Keratinocyte (primary cell): ENCODE measurements at regions not wholly inside any gene's neighbourhood (a gene's known extent, or its start where the extent isn't known, plus 50 kb on each side); places are given as distances from the start of the nearest gene placed in this dataset.

Experiments
- DNase-seq: peaks from one replicate; pipeline ENCODE4 v3.0.0-alpha.2; 2011; ENCODE audit warnings: low read depth, missing footprints, low spot score
- FAIRE-seq: peaks from 2 replicates; lab custom pipeline; 2011; peaks lifted over from hg19 to GRCh38; lab: Jason Lieb, UNC
- H2AFZ ChIP-seq: 2 replicates; pipeline ENCODE4 v1.6.0; 2012; ENCODE audit warnings: low read length, control low read depth, inconsistent platforms; ENCODE audit not compliant: control insufficient read depth
- H3K27ac ChIP-seq: 2 replicates; pipeline ENCODE4 v1.5.1; 2011; ENCODE audit warnings: low read length; ENCODE audit not compliant: control insufficient read depth, insufficient read depth
- H3K27me3 ChIP-seq: 3 replicates; pipeline ENCODE4 v1.6.0; 2011; ENCODE audit warnings: low read length; ENCODE audit not compliant: control insufficient read depth, insufficient read depth; ENCODE audit errors: extremely low read depth
- H3K36me3 ChIP-seq, 2 experiments: 2 replicates in 1 of 2; 3 replicates in 1 of 2; pipeline ENCODE4 v1.5.1; 2011; ENCODE audit warnings: low read length in 2 of 2, mild to moderate bottlenecking in 1 of 2; ENCODE audit not compliant: control insufficient read depth in 2 of 2, insufficient read depth in 2 of 2; ENCODE audit errors: extremely low read depth in 1 of 2
- H3K4me1 ChIP-seq: 3 replicates; pipeline ENCODE4 v1.5.1; 2011; ENCODE audit warnings: low read length; ENCODE audit not compliant: control insufficient read depth, insufficient read depth; ENCODE audit errors: extremely low read depth
- H3K4me2 ChIP-seq: 3 replicates; pipeline ENCODE4 v1.6.0; 2011; ENCODE audit warnings: low read depth, low read length; ENCODE audit not compliant: control insufficient read depth, insufficient read depth; ENCODE audit errors: extremely low read depth
- H3K4me3 ChIP-seq, 3 experiments: fragments of 200-600 bp in 1 of 3; sonication (generic) in 1 of 3; 2 replicates in 2 of 3; 3 replicates in 1 of 3; pipeline ENCODE4 v1.5.1; 2011 to 2016; ENCODE audit warnings: low read length in 3 of 3, mild to moderate bottlenecking in 3 of 3, control low read depth in 2 of 3, inconsistent platforms in 1 of 3, low read depth in 1 of 3, mixed read lengths in 1 of 3, mixed run types in 1 of 3, moderate library complexity in 1 of 3; ENCODE audit not compliant: control insufficient read depth in 2 of 3, insufficient read depth in 2 of 3; ENCODE audit errors: extremely low read depth in 1 of 3
- H3K79me2 ChIP-seq: 2 replicates; pipeline ENCODE4 v1.6.0; 2012; ENCODE audit warnings: low read length; ENCODE audit not compliant: control insufficient read depth, insufficient read depth
- H3K9ac ChIP-seq: 3 replicates; pipeline ENCODE4 v1.6.0; 2011; ENCODE audit warnings: low read length; ENCODE audit not compliant: control insufficient read depth, insufficient read depth; ENCODE audit errors: extremely low read depth
- H3K9me1 ChIP-seq: 3 replicates; pipeline ENCODE4 v1.6.0; 2011; ENCODE audit warnings: low read length; ENCODE audit not compliant: control insufficient read depth, insufficient read depth; ENCODE audit errors: extremely low read depth
- H3K9me3 ChIP-seq: 2 replicates; pipeline ENCODE4 v1.5.1; 2012; ENCODE audit warnings: low read depth, low read length; ENCODE audit not compliant: control insufficient read depth
- H4K20me1 ChIP-seq: 3 replicates; pipeline ENCODE4 v1.6.0; 2011; ENCODE audit warnings: low read length; ENCODE audit not compliant: control insufficient read depth, insufficient read depth; ENCODE audit errors: extremely low read depth
- CTCF ChIP-seq, 3 experiments: IDR thresholded peaks in 1 of 3; conservative IDR thresholded peaks in 1 of 3; optimal IDR thresholded peaks in 1 of 3; 2 replicates in 2 of 3; 3 replicates in 1 of 3; pipeline versions ENCODE3 to v1.5.1; 2011; ENCODE audit warnings: low read length in 3 of 3, mild to moderate bottlenecking in 3 of 3, moderate library complexity in 2 of 3, control low read depth in 1 of 3, inconsistent platforms in 1 of 3; ENCODE audit not compliant: insufficient read depth in 2 of 3; ENCODE audit errors: extremely low read depth in 1 of 3
- EZH2 ChIP-seq: IDR thresholded peaks from one replicate; pipeline ENCODE4 v1.6.1; 2012; ENCODE audit warnings: inconsistent platforms, mild to moderate bottlenecking, low read length, moderate library complexity
- dilution Hi-C: fragments of 300-500 bp; cut with MboI; formaldehyde crosslinking; loops from one replicate; pipeline ENCODE4 v1.7.0; 2020; ENCODE audit warnings: low sequenced_read_pairs; ENCODE audit not compliant: extremely low pct_ligation_motif_present

GRCh38 chr20:39676241-39676640, 714.1 kb downstream of the DHX35 start:
- no peaks in the 10 kb centered on the region for H4K20me1 ChIP-seq
- no peak overlapping the region for H3K4me3 ChIP-seq
- H3K79me2 ChIP-seq = no peaks in the 10 kb centered on the region
- H3K4me1 ChIP-seq = no peaks in the 10 kb centered on the region
- dilution Hi-C loops = no loop called here
- no peaks in the 10 kb centered on the region for H3K9me3 ChIP-seq
- H3K9me1 ChIP-seq = no peaks in the 10 kb centered on the region
- DNase-seq (no peak), FAIRE-seq (no peak)
- no peaks in the 10 kb centered on the region for H3K27me3 ChIP-seq
- no peak overlapping the region for H3K4me2 ChIP-seq
- no peaks in the 10 kb centered on the region for H3K36me3 ChIP-seq
- H3K9ac ChIP-seq = no peak overlapping the region
- no peak overlapping the region for H2AFZ ChIP-seq
- no peak overlapping the region for H3K27ac ChIP-seq
- no peak for TF ChIP-seq EZH2
- no peak for TF ChIP-seq CTCF (optimal IDR thresholded peaks at IDR 0.05 in 1 of 3, IDR thresholded peaks at IDR 0.05 in 1 of 3, conservative IDR thresholded peaks at IDR 0.05 in 1 of 3; ENCODE audit: extremely low read depth in 1 of 3, insufficient read depth in 2 of 3, low read length in 3 of 3)

GRCh38 chr20:39674842-39675241, 712.7 kb downstream of the DHX35 start:
- no peak for FAIRE-seq
- dilution Hi-C loops = no loop called here

More at GRCh38 chr20:39674842-39675241, 712.7 kb downstream of the DHX35 start:
- H3K27me3 ChIP-seq = no peaks in the 10 kb centered on the region
- TF ChIP-seq EZH2 (no peak), CTCF (optimal IDR thresholded peaks at IDR 0.05 in 1 of 3, IDR thresholded peaks at IDR 0.05 in 1 of 3, conservative IDR thresholded peaks at IDR 0.05 in 1 of 3; ENCODE audit: extremely low read depth in 1 of 3, insufficient read depth in 2 of 3, low read length in 3 of 3) (no peak)
- no peak overlapping the region for H3K4me2 ChIP-seq
- no peak for DNase-seq
- no peaks in the 10 kb centered on the region for H3K36me3 ChIP-seq
- no peaks in the 10 kb centered on the region for H4K20me1 ChIP-seq
- H3K4me3 ChIP-seq = no peak overlapping the region
- H3K9me3 ChIP-seq = no peaks in the 10 kb centered on the region
- no peak overlapping the region for H3K27ac ChIP-seq
- no peak overlapping the region for H2AFZ ChIP-seq
- H3K79me2 ChIP-seq = no peaks in the 10 kb centered on the region
- no peaks in the 10 kb centered on the region for H3K9me1 ChIP-seq
- H3K9ac ChIP-seq = no peak overlapping the region
- H3K4me1 ChIP-seq = no peaks in the 10 kb centered on the region
